ENCODE measurements at regions not wholly inside any gene's neighbourhood (a gene's known extent, or its start where the extent isn't known, plus 50 kb on each side); places are given as distances from the start of the nearest gene placed in this dataset.

DNA sequence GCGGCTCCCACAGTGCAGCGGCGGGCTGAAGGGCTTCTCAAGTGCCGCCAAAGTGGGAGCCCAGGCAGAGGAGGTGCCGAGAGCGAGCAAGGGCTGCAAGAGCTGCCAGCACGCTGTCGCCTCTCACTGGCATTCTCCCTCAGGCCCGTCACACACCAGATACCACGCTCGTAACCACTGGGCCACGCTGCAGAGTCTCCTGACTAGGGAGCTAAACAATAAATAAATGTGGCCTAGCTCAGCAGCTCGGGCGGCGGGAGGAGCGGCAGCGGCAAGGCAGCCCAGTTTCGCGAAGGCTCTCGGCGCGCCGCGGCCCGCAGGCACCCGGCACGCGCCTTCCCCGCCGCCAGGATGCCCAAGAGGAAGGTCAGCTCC lies 55.9 kb upstream of the FAM174B start (continued):
- TF ChIP-seq SIX5 (IDR thresholded peaks at IDR 0.05; ENCODE audit: low read depth, low read length) (no peak), SIRT6 (IDR thresholded peaks at IDR 0.05; ENCODE audit: low read length) (no peak), SIN3A (conservative IDR thresholded peaks at IDR 0.05 in 1 of 2, IDR thresholded peaks at IDR 0.05 in 1 of 2; ENCODE audit: low read depth in 1 of 2, low read length in 2 of 2) (no peak; a peak in 1 of 4 replicates), KDM1A (IDR thresholded peaks at IDR 0.05; ENCODE audit: borderline replicate concordance, low read length) (no peak), CTBP2 (IDR thresholded peaks at IDR 0.05; ENCODE audit: borderline replicate concordance, insufficient read depth, insufficient read length, low read length) (no peak), CREB1 (IDR thresholded peaks at IDR 0.05) (no peak), SP2 (IDR thresholded peaks at IDR 0.05; ENCODE audit: low read length) (no peak), EP300 (IDR thresholded peaks at IDR 0.05; ENCODE audit: borderline replicate concordance in 1 of 2, low read depth in 2 of 2, low read length in 2 of 2) (no peak), FOSL1 (IDR thresholded peaks at IDR 0.05; ENCODE audit: insufficient read depth, low read depth, low read length) (no peak), BACH1 (IDR thresholded peaks at IDR 0.05; ENCODE audit: low read length) (no peak; the same call in 1 of the 2 replicates), GTF2F1 (IDR thresholded peaks at IDR 0.05; ENCODE audit: borderline replicate concordance, low read depth, low read length) (no peak), CBX8 (IDR thresholded peaks at IDR 0.05; ENCODE audit: borderline replicate concordance, low read depth, low read length) (no peak), TEAD4 (IDR thresholded peaks at IDR 0.05; ENCODE audit: low read depth, low read length) (no peak)
- TF ChIP-seq, protein P1, sequence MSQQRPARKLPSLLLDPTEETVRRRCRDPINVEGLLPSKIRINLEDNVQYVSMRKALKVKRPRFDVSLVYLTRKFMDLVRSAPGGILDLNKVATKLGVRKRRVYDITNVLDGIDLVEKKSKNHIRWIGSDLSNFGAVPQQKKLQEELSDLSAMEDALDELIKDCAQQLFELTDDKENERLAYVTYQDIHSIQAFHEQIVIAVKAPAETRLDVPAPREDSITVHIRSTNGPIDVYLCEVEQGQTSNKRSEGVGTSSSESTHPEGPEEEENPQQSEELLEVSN (IDR thresholded peaks at IDR 0.05), result peak; percentile 94
- TF ChIP-seq, protein P2, sequence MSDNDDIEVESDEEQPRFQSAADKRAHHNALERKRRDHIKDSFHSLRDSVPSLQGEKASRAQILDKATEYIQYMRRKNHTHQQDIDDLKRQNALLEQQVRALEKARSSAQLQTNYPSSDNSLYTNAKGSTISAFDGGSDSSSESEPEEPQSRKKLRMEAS (IDR thresholded peaks at IDR 0.05), result peak; percentile 88
